PC-9 (cell line): ENCODE measurements at regions not wholly inside any gene's neighbourhood (a gene's known extent, or its start where the extent isn't known, plus 50 kb on each side); places are given as distances from the start of the nearest gene placed in this dataset.

Experiments used
- BruUV-seq: library from RNA; stranded (reverse); fragments of 400-500 nt; replicated peaks from 2 replicates; lab custom pipeline; 2021; lab: Mats Ljungman, UMichigan
- CTCF ChIA-PET: fragments of 300-600 bp; sonication (Branson Sonifier 250); formaldehyde crosslinking; loops from one replicate; lab custom pipeline; 2022; ENCODE audit warnings: antibody characterized with exemption; lab: Charles Lee
- POLR2A ChIA-PET: fragments of 300-600 bp; sonication (Branson Sonifier 250); formaldehyde crosslinking; loops from one replicate; lab custom pipeline; 2022; ENCODE audit warnings: antibody characterized with exemption; ENCODE audit not compliant: unreplicated experiment; lab: Charles Lee
- DNase-seq, 2 experiments: peaks; one replicate each; pipeline versions ENCODE4 v3.0.0 to v3.0.0-alpha.2; 2015 to 2022; ENCODE audit warnings: mixed read lengths in 1 of 2
- H2AFZ ChIP-seq: fragments of 200-600 bp; sonication (generic); 2 replicates; pipeline ENCODE4 v1.8.1; 2017; ENCODE audit warnings: antibody characterized with exemption
- H3F3A ChIP-seq: fragments of 200-600 bp; sonication (generic); 2 replicates; pipeline ENCODE4 v1.8.1; 2017; ENCODE audit warnings: antibody characterized with exemption, mild to moderate bottlenecking, low read depth; ENCODE audit not compliant: insufficient read depth
- H3K27ac ChIP-seq: fragments of 200-600 bp; sonication (generic); 2 replicates; pipeline ENCODE4 v1.6.1; 2016; ENCODE audit warnings: mixed run types
- H3K27me3 ChIP-seq: fragments of 200-600 bp; sonication (generic); 2 replicates; pipeline ENCODE4 v1.6.1; 2016; ENCODE audit warnings: low read depth, mixed run types; ENCODE audit not compliant: insufficient read depth
- H3K36me3 ChIP-seq: fragments of 200-600 bp; sonication (generic); 2 replicates; pipeline ENCODE4 v1.6.1; 2016; ENCODE audit warnings: low read depth, mixed run types
- H3K4me1 ChIP-seq: fragments of 200-600 bp; sonication (generic); replicated peaks from 2 replicates; pipeline ENCODE4 v1.6.1; 2016; ENCODE audit warnings: mixed run types; ENCODE audit not compliant: insufficient read depth
- H3K4me2 ChIP-seq: fragments of 200-600 bp; sonication (generic); 2 replicates; pipeline ENCODE4 v1.6.1; 2017; ENCODE audit warnings: mixed run types
- H3K4me3 ChIP-seq: fragments of 200-600 bp; sonication (generic); 2 replicates; pipeline ENCODE4 v1.6.1; 2016; ENCODE audit warnings: mixed run types
- H3K79me2 ChIP-seq: fragments of 200-600 bp; sonication (generic); 2 replicates; pipeline ENCODE4 v1.6.1; 2017; ENCODE audit warnings: low read depth, mixed run types
- H3K9me2 ChIP-seq: fragments of 200-600 bp; sonication (generic); 2 replicates; pipeline ENCODE4 v1.8.1; 2017; ENCODE audit warnings: mild to moderate bottlenecking; ENCODE audit not compliant: insufficient read depth
- H3K9me3 ChIP-seq: fragments of 200-600 bp; sonication (generic); 2 replicates; pipeline ENCODE4 v1.8.1; 2016; ENCODE audit warnings: low read depth; ENCODE audit not compliant: insufficient read depth
- H4K20me1 ChIP-seq: fragments of 200-600 bp; sonication (generic); 2 replicates; pipeline ENCODE4 v1.8.1; 2017; ENCODE audit not compliant: insufficient read depth
- CTCF ChIP-seq: fragments of 200-600 bp; sonication (generic); conservative IDR thresholded peaks from 2 replicates; pipeline ENCODE4 v1.6.1; 2017; ENCODE audit warnings: mixed run types, antibody characterized with exemption, mild to moderate bottlenecking, moderate library complexity
- EZH2 ChIP-seq: fragments of 200-600 bp; sonication (generic); IDR thresholded peaks from 2 replicates; pipeline ENCODE4 v1.8.0; 2017; ENCODE audit warnings: antibody characterized with exemption, low read depth
- intact Hi-C: fragments of 100-400 bp; cut with micrococcal nuclease; formaldehyde crosslinking; loops from one replicate; pipeline ENCODE4 v1.10.0; 2022; ENCODE audit not compliant: unreplicated experiment

DNA sequence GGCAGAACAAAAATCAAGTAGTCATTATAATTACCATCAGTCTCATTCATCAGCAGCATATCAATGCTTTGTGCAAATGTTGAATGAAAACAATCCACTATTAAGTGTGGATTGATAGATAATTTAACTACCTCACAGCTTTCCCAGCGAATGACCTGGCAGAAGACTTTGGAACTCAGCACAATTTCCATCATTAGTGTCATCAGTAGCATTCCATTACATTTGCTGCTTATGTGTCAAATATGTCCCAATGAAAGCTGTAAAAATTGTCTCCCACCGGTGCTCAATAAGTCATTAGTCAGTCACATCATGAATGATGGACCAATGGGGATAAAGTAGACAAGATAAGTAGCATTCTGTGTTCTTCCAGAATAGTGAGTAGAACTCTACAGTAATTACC is 1513.5 kb upstream of the PRR20A start:
- H3K9me3 ChIP-seq, result no peaks in the 10 kb centered on the region
- no peaks in the 10 kb centered on the region for H3K4me1 ChIP-seq
- POLR2A ChIA-PET, result no interaction called here
- no peaks in the 10 kb centered on the region; the same call in 1 of the 2 replicates for H4K20me1 ChIP-seq
- BruUV-seq, result no TSS peak
- intact Hi-C loops, result no loop called here
- H3K9me2 ChIP-seq, result no peaks in the 10 kb centered on the region
- H3F3A ChIP-seq, result no peaks in the 10 kb centered on the region
- TF ChIP-seq CTCF (no peak), EZH2 (no peak)
- no peak overlapping the region for H3K4me3 ChIP-seq
- H2AFZ ChIP-seq, result no peak overlapping the region
- H3K27ac ChIP-seq, result no peak overlapping the region
- no peak overlapping the region for H3K4me2 ChIP-seq
- H3K27me3 ChIP-seq, result no peaks in the 10 kb centered on the region
- H3K36me3 ChIP-seq, result no peaks in the 10 kb centered on the region
- no peak for DNase-seq
- CTCF ChIA-PET, result no interaction called here
- no peaks in the 10 kb centered on the region for H3K79me2 ChIP-seq

- Histone ChIP-seq H3K4me2 (no peak overlapping the region), H3K9me2 (no peaks in the 10 kb centered on the region), H3F3A (no peaks in the 10 kb centered on the region), H3K9me3 (no peaks in the 10 kb centered on the region), H3K36me3 (no peaks in the 10 kb centered on the region), H3K4me3 (no peak overlapping the region), H3K27ac (no peak overlapping the region), H3K4me1 (no peaks in the 10 kb centered on the region), H3K79me2 (no peaks in the 10 kb centered on the region), H4K20me1 (no peaks in the 10 kb centered on the region), H3K27me3 (no peaks in the 10 kb centered on the region), H2AFZ (no peak overlapping the region)
- ChIA-PET POLR2A (no interaction called here), CTCF (no interaction called here)
- BruUV-seq, result no TSS peak
- TF ChIP-seq EZH2 (no peak), CTCF (no peak)
- intact Hi-C loops, result no loop called here
- DNase-seq, result no peak
These were observed 1508.3 kb upstream of the PRR20A start for GRCh38 chr13:55632402-55632801.

- Histone ChIP-seq H3K27ac (no peak overlapping the region), H2AFZ (no peak overlapping the region), H3K4me3 (no peak overlapping the region), H4K20me1 (no peaks in the 10 kb centered on the region), H3K9me2 (no peaks in the 10 kb centered on the region; the same call in 1 of the 2 replicates), H3K79me2 (no peaks in the 10 kb centered on the region), H3K4me2 (no peak overlapping the region), H3K36me3 (no peaks in the 10 kb centered on the region), H3F3A (no peaks in the 10 kb centered on the region), H3K4me1 (no peaks in the 10 kb centered on the region), H3K27me3 (no peaks in the 10 kb centered on the region), H3K9me3 (no peaks in the 10 kb centered on the region)
- DNase-seq, result no peak
- ChIA-PET CTCF (no interaction called here), POLR2A (no interaction called here)
- no TSS peak for BruUV-seq
- TF ChIP-seq CTCF, result no peak
- TF ChIP-seq EZH2, result no peak
- intact Hi-C loops, result no loop called here
These were observed 1491.2 kb upstream of the PRR20A start for GRCh38 chr13:55649485-55649884.
